ENCODE measurements at regions not wholly inside any gene's neighbourhood (a gene's known extent, or its start where the extent isn't known, plus 50 kb on each side); places are given as distances from the start of the nearest gene placed in this dataset.

DNA sequence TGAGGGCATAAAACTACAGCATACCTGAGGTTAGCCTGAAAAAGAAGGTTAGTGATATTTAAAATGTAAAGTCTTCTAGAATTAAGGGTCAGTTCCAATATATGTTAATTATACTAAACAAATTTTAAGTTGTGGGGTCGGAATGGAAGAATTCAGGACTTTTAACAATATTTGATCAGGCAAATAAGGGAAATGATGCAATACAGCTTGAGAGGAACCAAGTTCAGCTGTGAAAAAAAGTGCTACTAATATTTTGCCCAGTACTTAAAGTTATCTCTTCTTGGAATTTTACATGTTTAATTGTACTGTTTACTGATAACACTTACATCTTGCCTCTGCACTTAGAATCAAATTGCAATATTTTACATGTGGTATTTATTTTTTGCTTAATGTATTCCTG lies 345.5 kb upstream of the CWC22 start:
- H3K4me3 ChIP-seq, result no peak overlapping the region
- no peak for TF ChIP-seq POLR2A (IDR thresholded peaks at IDR 0.05)
- TF ChIP-seq, protein P1, sequence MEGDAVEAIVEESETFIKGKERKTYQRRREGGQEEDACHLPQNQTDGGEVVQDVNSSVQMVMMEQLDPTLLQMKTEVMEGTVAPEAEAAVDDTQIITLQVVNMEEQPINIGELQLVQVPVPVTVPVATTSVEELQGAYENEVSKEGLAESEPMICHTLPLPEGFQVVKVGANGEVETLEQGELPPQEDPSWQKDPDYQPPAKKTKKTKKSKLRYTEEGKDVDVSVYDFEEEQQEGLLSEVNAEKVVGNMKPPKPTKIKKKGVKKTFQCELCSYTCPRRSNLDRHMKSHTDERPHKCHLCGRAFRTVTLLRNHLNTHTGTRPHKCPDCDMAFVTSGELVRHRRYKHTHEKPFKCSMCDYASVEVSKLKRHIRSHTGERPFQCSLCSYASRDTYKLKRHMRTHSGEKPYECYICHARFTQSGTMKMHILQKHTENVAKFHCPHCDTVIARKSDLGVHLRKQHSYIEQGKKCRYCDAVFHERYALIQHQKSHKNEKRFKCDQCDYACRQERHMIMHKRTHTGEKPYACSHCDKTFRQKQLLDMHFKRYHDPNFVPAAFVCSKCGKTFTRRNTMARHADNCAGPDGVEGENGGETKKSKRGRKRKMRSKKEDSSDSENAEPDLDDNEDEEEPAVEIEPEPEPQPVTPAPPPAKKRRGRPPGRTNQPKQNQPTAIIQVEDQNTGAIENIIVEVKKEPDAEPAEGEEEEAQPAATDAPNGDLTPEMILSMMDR (IDR thresholded peaks at IDR 0.05), result no peak
- H3K36me3 ChIP-seq, result no peaks in the 10 kb centered on the region
- DNase-seq, result no peak
- H3K27ac ChIP-seq, result no peak overlapping the region
- H3K4me1 ChIP-seq, result no peaks in the 10 kb centered on the region
- H3K27me3 ChIP-seq, result no peaks in the 10 kb centered on the region
- H3K9me3 ChIP-seq, result no peaks in the 10 kb centered on the region

DNA sequence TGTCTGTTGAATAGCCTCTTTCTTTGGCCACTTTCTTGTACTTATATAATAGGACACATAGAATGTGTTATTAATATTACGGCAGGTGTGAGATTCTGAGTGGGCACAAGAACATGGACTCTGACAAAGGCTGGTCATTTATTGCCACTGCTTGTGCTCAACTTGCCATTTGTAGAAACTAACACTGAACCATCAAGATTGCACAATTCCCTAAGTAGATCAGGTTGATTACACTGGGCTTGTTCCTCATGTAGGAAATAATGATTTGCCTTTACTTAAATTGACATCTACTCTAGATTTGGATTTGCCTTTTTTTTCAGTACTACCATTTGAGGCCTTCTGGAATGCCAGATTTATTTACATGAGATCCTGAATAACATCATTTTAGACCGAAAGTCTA lies 342.7 kb upstream of the CWC22 start:
- no peaks in the 10 kb centered on the region for H3K36me3 ChIP-seq
- TF ChIP-seq, protein P1 (IDR thresholded peaks at IDR 0.05), result no peak
- no peak for TF ChIP-seq POLR2A (IDR thresholded peaks at IDR 0.05)
- no peaks in the 10 kb centered on the region for H3K27me3 ChIP-seq
- no peak overlapping the region for H3K27ac ChIP-seq
- no peaks in the 10 kb centered on the region for H3K9me3 ChIP-seq
- no peak overlapping the region for H3K4me3 ChIP-seq
- H3K4me1 ChIP-seq, result no peaks in the 10 kb centered on the region
- no peak for DNase-seq

- H3K27me3 ChIP-seq, result no peaks in the 10 kb centered on the region
- H3K9me3 ChIP-seq, result no peaks in the 10 kb centered on the region
- H3K36me3 ChIP-seq, result no peaks in the 10 kb centered on the region
- no peak overlapping the region for H3K27ac ChIP-seq
- no peak for TF ChIP-seq POLR2A (IDR thresholded peaks at IDR 0.05)
- TF ChIP-seq, protein P1 (IDR thresholded peaks at IDR 0.05), result no peak
- H3K4me1 ChIP-seq, result no peaks in the 10 kb centered on the region
- H3K4me3 ChIP-seq, result no peak overlapping the region
- DNase-seq, result no peak
These were observed 336.6 kb upstream of the CWC22 start for GRCh38 chr2:180343528-180344345.

GRCh38 chr2:180337136-180337535 lies 330.0 kb upstream of the CWC22 start:
- H3K4me1 ChIP-seq, result no peaks in the 10 kb centered on the region
- H3K9me3 ChIP-seq, result peaks cover 0 to 7% (median 0%) of the 10 kb centered on the region in 4 donors
- no peak for DNase-seq
- H3K4me3 ChIP-seq, result no peak overlapping the region
- no peaks in the 10 kb centered on the region for H3K27me3 ChIP-seq
- no peak overlapping the region for H3K27ac ChIP-seq
- H3K36me3 ChIP-seq, result no peaks in the 10 kb centered on the region
- TF ChIP-seq, protein P1 (IDR thresholded peaks at IDR 0.05), result no peak
- no peak for TF ChIP-seq POLR2A (IDR thresholded peaks at IDR 0.05)

DNA sequence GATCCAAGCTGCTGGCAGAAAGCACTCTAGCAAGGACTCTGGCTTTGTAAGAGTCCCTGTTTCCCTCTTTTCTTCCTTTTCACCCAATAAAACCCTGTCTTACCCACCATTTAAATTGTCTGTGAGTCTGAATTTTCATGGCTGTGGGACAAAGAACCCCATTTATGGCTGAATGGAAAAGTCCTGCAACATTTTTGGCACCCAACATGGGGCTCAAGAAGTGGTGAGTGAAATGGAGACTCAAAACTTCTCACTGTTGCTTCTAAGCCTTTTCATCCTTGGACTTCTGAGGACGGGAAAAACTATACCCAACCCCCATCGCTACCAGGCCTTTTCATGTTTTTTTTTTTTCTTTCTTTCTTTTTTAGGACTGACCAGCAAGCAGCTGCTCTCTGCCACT lies 329.5 kb upstream of the CWC22 start:
- peaks cover 0 to 7% (median 0%) of the 10 kb centered on the region in 4 donors for H3K9me3 ChIP-seq
- no peak for DNase-seq
- H3K27ac ChIP-seq, result no peak overlapping the region
- H3K27me3 ChIP-seq, result no peaks in the 10 kb centered on the region
- TF ChIP-seq, protein P1 (IDR thresholded peaks at IDR 0.05), result no peak
- TF ChIP-seq POLR2A (IDR thresholded peaks at IDR 0.05), result no peak
- no peak overlapping the region for H3K4me3 ChIP-seq
- no peaks in the 10 kb centered on the region for H3K4me1 ChIP-seq
- H3K36me3 ChIP-seq, result no peaks in the 10 kb centered on the region

All from Peyer's patch (tissue), 4 donors.